A549 (cell line): ENCODE measurements at regions not wholly inside any gene's neighbourhood (a gene's known extent, or its start where the extent isn't known, plus 50 kb on each side); places are given as distances from the start of the nearest gene placed in this dataset.
A peak's percentile ranks its signal among the peaks of the same experiment; 100 is the strongest.

Source experiments
- ATAC-seq, 2 experiments: fragments of 200-7000 bp in 1 of 2; fragments of >200 bp in 1 of 2; cut with Nextera tagmentation in 1 of 2; cut with Tn5 transposase in 1 of 2; 3 replicates each; pipeline versions ENCODE4 v1.8.0 to v1.9.1; 2018 to 2020; ENCODE audit warnings: mild to moderate bottlenecking in 1 of 2, moderate library complexity in 1 of 2
- CTCF ChIA-PET: fragments of 300-600 bp; sonication (Branson Sonifier 250); formaldehyde crosslinking; extraction: SDS; loops from one replicate; lab custom pipeline; 2021; ENCODE audit warnings: antibody characterized with exemption, inconsistent platforms; lab: Yijun Ruan, JAX
- POLR2A ChIA-PET: fragments of 350-600 bp; formaldehyde crosslinking; extraction: SDS; loops from one replicate; lab custom pipeline; 2021; ENCODE audit warnings: antibody characterized with exemption, inconsistent platforms; lab: Yijun Ruan, JAX
- DNase-seq, 2 experiments: peaks; one replicate each; pipeline versions ENCODE4 v3.0.0 to v3.0.0-alpha.2; 2011 to 2016; ENCODE audit warnings: low read depth in 1 of 2, low spot score in 1 of 2
- FAIRE-seq: peaks from 2 replicates; lab custom pipeline; 2011; peaks lifted over from hg19 to GRCh38; lab: Jason Lieb, UNC
- H3K27ac ChIP-seq, 2 experiments: fragments of >200 bp; sonication (Bioruptor Twin); formaldehyde crosslinking; 3 replicates each; pipeline ENCODE4 v1.5.1; 2016 to 2017
- H3K4me1 ChIP-seq: fragments of >200 bp; sonication (Bioruptor Twin); formaldehyde crosslinking; 3 replicates; pipeline ENCODE4 v1.6.1; 2016
- H3K4me2 ChIP-seq: fragments of >200 bp; sonication (Bioruptor Twin); formaldehyde crosslinking; 3 replicates; pipeline ENCODE4 v1.6.1; 2016
- H3K4me3 ChIP-seq: fragments of >200 bp; sonication (Bioruptor Twin); formaldehyde crosslinking; 3 replicates; pipeline ENCODE4 v1.5.1; 2016
- H3K9me3 ChIP-seq: fragments of >200 bp; sonication (Bioruptor Twin); formaldehyde crosslinking; 3 replicates; pipeline ENCODE4 v1.6.1; 2016
- CEBPB ChIP-seq, 2 experiments: fragments of >200 bp in 1 of 2; sonication (Bioruptor Twin) in 1 of 2; formaldehyde crosslinking in 1 of 2; IDR thresholded peaks; 2 replicates each; pipeline ENCODE4 v1.6.1; 2012 to 2016
- CHD2 ChIP-seq: fragments of 150-350 bp; IDR thresholded peaks from 2 replicates; pipeline ENCODE4 v1.6.1; 2014; ENCODE audit warnings: low read length; ENCODE audit not compliant: partially characterized antibody
- CHD4 ChIP-seq: fragments of 200-600 bp; sonication (generic); IDR thresholded peaks from 2 replicates; pipeline ENCODE4 v1.6.1; 2016; ENCODE audit warnings: antibody characterized with exemption, mild to moderate bottlenecking, borderline replicate concordance
- EHF ChIP-seq: fragments of 250-450 bp; sonication (Bioruptor Pico); IDR thresholded peaks from 2 replicates; pipeline ENCODE4 v1.5.0; 2020; ENCODE audit warnings: mild to moderate bottlenecking
- ELK1 ChIP-seq: fragments of 150-350 bp; IDR thresholded peaks from 2 replicates; pipeline ENCODE4 v1.6.1; 2014; ENCODE audit warnings: low read depth, mild to moderate bottlenecking, low read length
- ESRRA ChIP-seq: fragments of 150-350 bp; IDR thresholded peaks from 2 replicates; pipeline ENCODE4 v1.6.1; 2014; ENCODE audit warnings: mild to moderate bottlenecking, low read length, borderline replicate concordance
- FOSB ChIP-seq: fragments of 250-450 bp; sonication (Bioruptor Pico); IDR thresholded peaks from 2 replicates; pipeline ENCODE4 v1.5.0; 2020; ENCODE audit warnings: mild to moderate bottlenecking, moderate library complexity
- FOXS1 ChIP-seq: fragments of 250-450 bp; sonication (Bioruptor Pico); IDR thresholded peaks from 2 replicates; pipeline ENCODE4 v1.5.0; 2020; ENCODE audit warnings: mild to moderate bottlenecking, moderate library complexity
- HOXA7 ChIP-seq: fragments of 250-450 bp; sonication (Bioruptor Pico); IDR thresholded peaks from 2 replicates; pipeline ENCODE4 v1.5.0; 2020; ENCODE audit warnings: mild to moderate bottlenecking, moderate library complexity
- KDM1A ChIP-seq: fragments of 200-600 bp; sonication (generic); IDR thresholded peaks from 2 replicates; pipeline ENCODE4 v1.6.1; 2016; ENCODE audit warnings: low read depth, mild to moderate bottlenecking
- NFE2L2 ChIP-seq: fragments of 150-350 bp; conservative IDR thresholded peaks from 2 replicates; pipeline ENCODE4 v1.6.1; 2014; ENCODE audit warnings: low read length
- NPAS2 ChIP-seq: fragments of 250-450 bp; sonication (Bioruptor Pico); IDR thresholded peaks from 2 replicates; pipeline ENCODE4 v1.8.0; 2022; ENCODE audit warnings: mild to moderate bottlenecking, moderate library complexity, borderline replicate concordance
- PBX3 ChIP-seq: IDR thresholded peaks from 2 replicates; pipeline ENCODE4 v1.6.1; 2012
- SMC3 ChIP-seq: fragments of >200 bp; sonication (Bioruptor Twin); formaldehyde crosslinking; IDR thresholded peaks from 3 replicates; pipeline ENCODE4 v1.6.1; 2018; ENCODE audit warnings: inconsistent platforms
- ZNF302 ChIP-seq: fragments of 250-450 bp; sonication (Bioruptor Pico); IDR thresholded peaks from 2 replicates; pipeline ENCODE4 v1.9.0; 2021; ENCODE audit warnings: inconsistent platforms, mild to moderate bottlenecking, moderate library complexity
- WGBS: methylation state at CpG from one replicate; pipeline ENCODE4 v1.1.6; 2017; ENCODE audit errors: missing lambda C conversion rate; 5-methylcytosine and 5-hydroxymethylcytosine counted together
- TF ChIP-seq, protein P1 (sequence below): fragments of 250-450 bp; sonication (Bioruptor Pico); IDR thresholded peaks from 2 replicates; pipeline ENCODE4 v1.5.0; 2021; ENCODE audit warnings: mild to moderate bottlenecking, moderate library complexity, borderline replicate concordance
- TF ChIP-seq, protein P2 (sequence below): IDR thresholded peaks from 2 replicates; pipeline ENCODE4 v1.6.1; 2012
- TF ChIP-seq, protein P3 (sequence below): fragments of 200-600 bp; sonication (generic); IDR thresholded peaks from 2 replicates; pipeline ENCODE4 v1.6.1; 2016; ENCODE audit warnings: antibody characterized with exemption, mild to moderate bottlenecking, moderate library complexity

- DNase-seq, result no peak
Measured at GRCh38 chr5:58201922-58202648, 257.8 kb downstream of the PLK2 start.

GRCh38 chr5:58200451-58200850 is 259.4 kb downstream of the PLK2 start:
- no peak overlapping the region for H3K4me2 ChIP-seq
- ChIA-PET POLR2A (no interaction called here), CTCF (interaction anchor here (0.7 to 1.3 kb wide), 3 partner anchors 12 to 315 kb away, joined by 3 to 4 read pairs (median 3); no protein-coding TSS in a partner anchor)
- no peak overlapping the region for H3K27ac ChIP-seq
- ATAC-seq (no peak), DNase-seq (no peak), FAIRE-seq (no peak)
- peaks cover 10% of the 10 kb centered on the region; the same call in 1 of the 3 replicates for H3K9me3 ChIP-seq
- H3K4me1 ChIP-seq, result no peaks in the 10 kb centered on the region
- 100% methylated on average over 1 of the region's 1 CpG for WGBS
- H3K4me3 ChIP-seq, result no peak overlapping the region
- TF ChIP-seq, protein P1, sequence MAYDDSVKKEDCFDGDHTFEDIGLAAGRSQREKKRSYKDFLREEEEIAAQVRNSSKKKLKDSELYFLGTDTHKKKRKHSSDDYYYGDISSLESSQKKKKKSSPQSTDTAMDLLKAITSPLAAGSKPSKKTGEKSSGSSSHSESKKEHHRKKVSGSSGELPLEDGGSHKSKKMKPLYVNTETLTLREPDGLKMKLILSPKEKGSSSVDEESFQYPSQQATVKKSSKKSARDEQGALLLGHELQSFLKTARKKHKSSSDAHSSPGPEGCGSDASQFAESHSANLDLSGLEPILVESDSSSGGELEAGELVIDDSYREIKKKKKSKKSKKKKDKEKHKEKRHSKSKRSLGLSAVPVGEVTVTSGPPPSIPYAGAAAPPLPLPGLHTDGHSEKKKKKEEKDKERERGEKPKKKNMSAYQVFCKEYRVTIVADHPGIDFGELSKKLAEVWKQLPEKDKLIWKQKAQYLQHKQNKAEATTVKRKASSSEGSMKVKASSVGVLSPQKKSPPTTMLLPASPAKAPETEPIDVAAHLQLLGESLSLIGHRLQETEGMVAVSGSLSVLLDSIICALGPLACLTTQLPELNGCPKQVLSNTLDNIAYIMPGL (CRISPR knock-in tag), result no peak
- TF ChIP-seq ZNF302 (CRISPR knock-in tag) (no peak), NFE2L2 (no peak), CHD4 (no peak), FOSB (CRISPR knock-in tag) (no peak), ELK1 (no peak), ESRRA (no peak), PBX3 (no peak), KDM1A (no peak), HOXA7 (CRISPR knock-in tag) (no peak), FOXS1 (CRISPR knock-in tag) (no peak), CEBPB (IDR thresholded peaks at IDR 0.05) (no peak), EHF (CRISPR knock-in tag) (no peak), SMC3 (no peak)
- TF ChIP-seq, protein P2, sequence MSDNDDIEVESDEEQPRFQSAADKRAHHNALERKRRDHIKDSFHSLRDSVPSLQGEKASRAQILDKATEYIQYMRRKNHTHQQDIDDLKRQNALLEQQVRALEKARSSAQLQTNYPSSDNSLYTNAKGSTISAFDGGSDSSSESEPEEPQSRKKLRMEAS, result no peak
- TF ChIP-seq, protein P3, sequence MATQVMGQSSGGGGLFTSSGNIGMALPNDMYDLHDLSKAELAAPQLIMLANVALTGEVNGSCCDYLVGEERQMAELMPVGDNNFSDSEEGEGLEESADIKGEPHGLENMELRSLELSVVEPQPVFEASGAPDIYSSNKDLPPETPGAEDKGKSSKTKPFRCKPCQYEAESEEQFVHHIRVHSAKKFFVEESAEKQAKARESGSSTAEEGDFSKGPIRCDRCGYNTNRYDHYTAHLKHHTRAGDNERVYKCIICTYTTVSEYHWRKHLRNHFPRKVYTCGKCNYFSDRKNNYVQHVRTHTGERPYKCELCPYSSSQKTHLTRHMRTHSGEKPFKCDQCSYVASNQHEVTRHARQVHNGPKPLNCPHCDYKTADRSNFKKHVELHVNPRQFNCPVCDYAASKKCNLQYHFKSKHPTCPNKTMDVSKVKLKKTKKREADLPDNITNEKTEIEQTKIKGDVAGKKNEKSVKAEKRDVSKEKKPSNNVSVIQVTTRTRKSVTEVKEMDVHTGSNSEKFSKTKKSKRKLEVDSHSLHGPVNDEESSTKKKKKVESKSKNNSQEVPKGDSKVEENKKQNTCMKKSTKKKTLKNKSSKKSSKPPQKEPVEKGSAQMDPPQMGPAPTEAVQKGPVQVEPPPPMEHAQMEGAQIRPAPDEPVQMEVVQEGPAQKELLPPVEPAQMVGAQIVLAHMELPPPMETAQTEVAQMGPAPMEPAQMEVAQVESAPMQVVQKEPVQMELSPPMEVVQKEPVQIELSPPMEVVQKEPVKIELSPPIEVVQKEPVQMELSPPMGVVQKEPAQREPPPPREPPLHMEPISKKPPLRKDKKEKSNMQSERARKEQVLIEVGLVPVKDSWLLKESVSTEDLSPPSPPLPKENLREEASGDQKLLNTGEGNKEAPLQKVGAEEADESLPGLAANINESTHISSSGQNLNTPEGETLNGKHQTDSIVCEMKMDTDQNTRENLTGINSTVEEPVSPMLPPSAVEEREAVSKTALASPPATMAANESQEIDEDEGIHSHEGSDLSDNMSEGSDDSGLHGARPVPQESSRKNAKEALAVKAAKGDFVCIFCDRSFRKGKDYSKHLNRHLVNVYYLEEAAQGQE, result no peak

More at GRCh38 chr5:58201922-58202648, 257.8 kb downstream of the PLK2 start:
- ChIA-PET CTCF (no interaction called here), POLR2A (no interaction called here)
- Histone ChIP-seq H3K4me3 (no peak overlapping the region), H3K4me1 (peaks cover 3% of the 10 kb centered on the region; the same call in 2 of the 3 replicates), H3K4me2 (no peak overlapping the region), H3K9me3 (no peaks in the 10 kb centered on the region), H3K27ac (peak overlapping the region in 1 of 2 experiments; percentile 10; a peak in 1 of 6 replicates)
- no peak for TF ChIP-seq NPAS2
- TF ChIP-seq CHD2, result no peak
- TF ChIP-seq, protein P1 (CRISPR knock-in tag), result no peak
- TF ChIP-seq, protein P3, result peak; percentile 69
- FAIRE-seq (no peak), ATAC-seq (no peak; a peak in 1 of 6 replicates)
- 88% methylated on average over 6 of the region's 6 CpGs for WGBS
